Transverse colon (tissue), 4 donors: ENCODE measurements at regions not wholly inside any gene's neighbourhood (a gene's known extent, or its start where the extent isn't known, plus 50 kb on each side); places are given as distances from the start of the nearest gene placed in this dataset.

Source experiments
- DNase-seq: peaks from one replicate; pipeline ENCODE4 v3.0.0-alpha.2; 2019
- H3K27ac ChIP-seq, 4 donors: fragments of 200-600 bp; sonication (generic); 2 replicates each; pipeline ENCODE4 v1.5.1; 2016 to 2018; ENCODE audit warnings: inconsistent platforms in 4 of 4
- H3K27me3 ChIP-seq: fragments of 200-600 bp; sonication (generic); 2 replicates; pipeline ENCODE4 v1.5.1; 2017; ENCODE audit warnings: inconsistent platforms
- H3K36me3 ChIP-seq, 4 donors: fragments of 200-600 bp; sonication (generic); 2 replicates each; pipeline ENCODE4 v1.5.1; 2017 to 2019; ENCODE audit warnings: inconsistent platforms in 4 of 4
- H3K4me1 ChIP-seq, 4 donors: fragments of 200-600 bp; sonication (generic); 2 replicates each; pipeline ENCODE4 v1.5.1; 2017 to 2020; ENCODE audit warnings: inconsistent platforms in 4 of 4
- H3K4me3 ChIP-seq, 4 donors: fragments of 200-600 bp; sonication (generic); 1 replicate in 1 of 4; 2 replicates in 3 of 4; pipeline versions ENCODE4 v1.5.1 to v1.6.1; 2017 to 2019; ENCODE audit warnings: inconsistent platforms in 4 of 4
- H3K9me3 ChIP-seq, 2 donors: fragments of 200-600 bp; sonication (generic); 2 replicates each; pipeline ENCODE4 v1.5.1; 2017 to 2019; ENCODE audit warnings: inconsistent platforms in 2 of 2
- CTCF ChIP-seq, 5 experiments: fragments of 200-600 bp in 3 of 5; fragments of 450-650 bp in 2 of 5; sonication (generic) in 3 of 5; IDR thresholded peaks; 1 replicate in 2 of 5; 2 replicates in 3 of 5; pipeline ENCODE4 v1.5.1; 2016 to 2017; ENCODE audit warnings: antibody characterized with exemption in 5 of 5, inconsistent platforms in 3 of 5, mild to moderate bottlenecking in 2 of 5, moderate library complexity in 1 of 5
- EP300 ChIP-seq: sonication (generic); formaldehyde crosslinking; IDR thresholded peaks from one replicate; pipeline ENCODE4 v1.6.1; 2017; ENCODE audit warnings: antibody characterized with exemption, low read depth
- POLR2A ChIP-seq: fragments of 450-650 bp; IDR thresholded peaks from one replicate; pipeline ENCODE4 v1.6.1; 2016; ENCODE audit warnings: antibody characterized with exemption, mild to moderate bottlenecking, moderate library complexity
- POLR2AphosphoS5 ChIP-seq, 3 donors: sonication (generic); formaldehyde crosslinking; IDR thresholded peaks; one replicate each; pipeline ENCODE4 v1.6.1; 2016; ENCODE audit warnings: antibody characterized with exemption in 3 of 3
- WGBS, 2 donors: methylation state at CpG; one replicate each; pipeline ENCODE4 v1.1.5; 2018; ENCODE audit warnings: low coverage in 1 of 2; 5-methylcytosine and 5-hydroxymethylcytosine counted together
- in situ Hi-C, 4 donors: fragments of 200-750 bp; cut with MboI; loops; one replicate each; pipeline versions ENCODE4 v1.15.0 to v1.15.1; 2017; ENCODE audit warnings: low sequenced_read_pairs in 3 of 4, low pct_ligation_motif_present in 1 of 4, low pct_unique_long_range_greater_than_20kb in 1 of 4
- intact Hi-C: fragments of 100-400 bp; cut with DNase I; formaldehyde crosslinking; loops from one replicate; pipeline ENCODE4 v1.15.1; 2023; ENCODE audit warnings: low total_unique reads

- TF ChIP-seq POLR2AphosphoS5 (IDR thresholded peaks at IDR 0.05) (no peak), POLR2A (no peak), EP300 (no peak), CTCF (IDR thresholded peaks at IDR 0.05) (no peak)
- H3K27ac ChIP-seq = no peak overlapping the region
- DNase-seq = no peak
- H3K4me3 ChIP-seq = no peak overlapping the region
- in situ Hi-C loops = no loop called here
- WGBS, 2 donors = 0 to 56% methylated on average over 1 to 2 of the region's 2 CpGs
- H3K27me3 ChIP-seq = no peaks in the 10 kb centered on the region
- intact Hi-C loops = no loop called here
- no peaks in the 10 kb centered on the region for H3K36me3 ChIP-seq
- no peaks in the 10 kb centered on the region for H3K9me3 ChIP-seq
- H3K4me1 ChIP-seq = no peaks in the 10 kb centered on the region
Measured at GRCh38 chr13:107271227-107271626, 703.3 kb upstream of the ARGLU1 start.

- Histone ChIP-seq H3K27me3 (no peaks in the 10 kb centered on the region), H3K4me1 (no peaks in the 10 kb centered on the region), H3K27ac (no peak overlapping the region), H3K4me3 (no peak overlapping the region), H3K9me3 (no peaks in the 10 kb centered on the region), H3K36me3 (no peaks in the 10 kb centered on the region)
- intact Hi-C loops (no loop called here), in situ Hi-C loops (no loop called here)
- TF ChIP-seq CTCF (IDR thresholded peaks at IDR 0.05) = no peak
- no peak for TF ChIP-seq EP300
- no peak for TF ChIP-seq POLR2A
- no peak for TF ChIP-seq POLR2AphosphoS5 (IDR thresholded peaks at IDR 0.05)
- no peak for DNase-seq
- 68% methylated on average over 1 of the region's 1 CpG; no CpG with 5 or more reads in 1 of the 2 donors for WGBS, 2 donors
Measured at GRCh38 chr13:107266657-107267056, 698.7 kb upstream of the ARGLU1 start.

- intact Hi-C loops = no loop called here
- Histone ChIP-seq H3K4me1 (no peaks in the 10 kb centered on the region), H3K27ac (no peak overlapping the region), H3K4me3 (no peak overlapping the region), H3K36me3 (no peaks in the 10 kb centered on the region), H3K27me3 (no peaks in the 10 kb centered on the region), H3K9me3 (no peaks in the 10 kb centered on the region)
- DNase-seq = no peak
- in situ Hi-C loops = no loop called here
- WGBS, 2 donors = 43 to 50% methylated on average over 6 to 7 of the region's 7 CpGs
- no peak for TF ChIP-seq CTCF (IDR thresholded peaks at IDR 0.05)
- TF ChIP-seq POLR2AphosphoS5 (IDR thresholded peaks at IDR 0.05) = peak in 1 of 3 donors; percentile 59
Measured at GRCh38 chr13:107258599-107259187, 690.8 kb upstream of the ARGLU1 start.

GRCh38 chr13:107254392-107254791, 686.5 kb upstream of the ARGLU1 start:
- intact Hi-C loops = no loop called here
- Histone ChIP-seq H3K36me3 (no peaks in the 10 kb centered on the region), H3K27ac (no peak overlapping the region), H3K9me3 (no peaks in the 10 kb centered on the region), H3K4me1 (no peaks in the 10 kb centered on the region), H3K27me3 (no peaks in the 10 kb centered on the region), H3K4me3 (no peak overlapping the region)
- no peak for TF ChIP-seq CTCF (IDR thresholded peaks at IDR 0.05)
- no peak for TF ChIP-seq POLR2A
- no peak for TF ChIP-seq POLR2AphosphoS5 (IDR thresholded peaks at IDR 0.05)
- no peak for DNase-seq
- WGBS, 2 donors = 64 to 84% methylated on average over 3 to 4 of the region's 4 CpGs
- in situ Hi-C loops = no loop called here
